Right atrium auricular region (tissue), 2 donors: ENCODE measurements at regions not wholly inside any gene's neighbourhood (a gene's known extent, or its start where the extent isn't known, plus 50 kb on each side); places are given as distances from the start of the nearest gene placed in this dataset.
"Not testable (repeated sequence)": the region's sequence is repeated elsewhere in the genome, so short reads cannot be mapped to it uniquely, and the experiment has no call there.

Experiments used
- DNase-seq: peaks from one replicate; pipeline ENCODE4 v3.0.0-alpha.2; 2019; ENCODE audit warnings: low spot score
- H3K27ac ChIP-seq, 2 donors: fragments of 200-600 bp; sonication (generic); 1 replicate in 1 of 2; 2 replicates in 1 of 2; pipeline ENCODE4 v1.5.1; 2016 to 2019
- H3K27me3 ChIP-seq, 2 donors: fragments of 200-600 bp; sonication (generic); one replicate each; pipeline versions ENCODE4 v1.5.1 to v1.6.0; 2017 to 2019
- H3K36me3 ChIP-seq: fragments of 200-600 bp; sonication (generic); one replicate; pipeline ENCODE4 v1.5.1; 2016
- H3K4me1 ChIP-seq, 2 donors: fragments of 200-600 bp; sonication (generic); one replicate each; pipeline versions ENCODE4 v1.5.1 to v1.6.0; 2017 to 2019
- H3K4me3 ChIP-seq, 2 donors: fragments of 200-600 bp; sonication (generic); 1 replicate in 1 of 2; 2 replicates in 1 of 2; pipeline ENCODE4 v1.5.1; 2017 to 2019; ENCODE audit warnings: mild to moderate bottlenecking in 1 of 2, moderate library complexity in 1 of 2
- H3K9me3 ChIP-seq, 2 donors: fragments of 200-600 bp; sonication (generic); one replicate each; pipeline ENCODE4 v1.5.1; 2019
- CTCF ChIP-seq, 2 donors: fragments of 200-600 bp; sonication (generic); IDR thresholded peaks; one replicate each; pipeline ENCODE4 v1.5.1; 2019; ENCODE audit warnings: antibody characterized with exemption in 2 of 2

- Histone ChIP-seq H3K4me1 (no peaks in the 10 kb centered on the region), H3K4me3 (no peak overlapping the region), H3K36me3 (no peaks in the 10 kb centered on the region), H3K27me3 (no peaks in the 10 kb centered on the region), H3K27ac (no peak overlapping the region), H3K9me3 (peaks cover 0 to 5% of the 10 kb centered on the region in 2 donors)
- DNase-seq: no peak
- no peak for TF ChIP-seq CTCF (IDR thresholded peaks at IDR 0.05)
Measured at GRCh38 chr7:114269714-114270113, 144.9 kb upstream of the FOXP2 start.

- not testable (repeated sequence) for H3K4me3 ChIP-seq, H3K9me3 ChIP-seq, H3K4me1 ChIP-seq, DNase-seq, H3K27me3 ChIP-seq, H3K27ac ChIP-seq, H3K36me3 ChIP-seq
Measured at GRCh38 chr7:114267550-114267949, 147.1 kb upstream of the FOXP2 start.

GRCh38 chr7:114264023-114264422, 150.6 kb upstream of the FOXP2 start:
- no peaks in the 10 kb centered on the region for H3K36me3 ChIP-seq
- no peak overlapping the region for H3K4me3 ChIP-seq
- TF ChIP-seq CTCF (IDR thresholded peaks at IDR 0.05): no peak
- no peak overlapping the region for H3K27ac ChIP-seq
- H3K27me3 ChIP-seq: no peaks in the 10 kb centered on the region
- DNase-seq: no peak
- peaks cover 0 to 5% of the 10 kb centered on the region in 2 donors for H3K9me3 ChIP-seq
- H3K4me1 ChIP-seq: no peaks in the 10 kb centered on the region

GRCh38 chr7:114263219-114263618, 151.4 kb upstream of the FOXP2 start:
- Histone ChIP-seq H3K9me3 (peaks cover 0 to 5% of the 10 kb centered on the region in 2 donors), H3K4me1 (no peaks in the 10 kb centered on the region), H3K27me3 (no peaks in the 10 kb centered on the region), H3K4me3 (no peak overlapping the region), H3K27ac (no peak overlapping the region), H3K36me3 (no peaks in the 10 kb centered on the region)
- DNase-seq: no peak
- no peak for TF ChIP-seq CTCF (IDR thresholded peaks at IDR 0.05)

- Histone ChIP-seq H3K9me3 (peaks cover 0 to 6% of the 10 kb centered on the region in 2 donors), H3K27ac (no peak overlapping the region), H3K4me1 (no peaks in the 10 kb centered on the region), H3K4me3 (no peak overlapping the region), H3K27me3 (no peaks in the 10 kb centered on the region), H3K36me3 (no peaks in the 10 kb centered on the region)
- TF ChIP-seq CTCF (IDR thresholded peaks at IDR 0.05): no peak
- DNase-seq: no peak
Measured at GRCh38 chr7:114255404-114255841, 159.2 kb upstream of the FOXP2 start.

GRCh38 chr7:114243646-114244045, 171.0 kb upstream of the FOXP2 start:
- no peaks in the 10 kb centered on the region for H3K4me1 ChIP-seq
- H3K4me3 ChIP-seq: no peak overlapping the region
- no peaks in the 10 kb centered on the region for H3K27me3 ChIP-seq
- TF ChIP-seq CTCF (IDR thresholded peaks at IDR 0.05): no peak
- H3K36me3 ChIP-seq: no peaks in the 10 kb centered on the region
- H3K9me3 ChIP-seq: no peaks in the 10 kb centered on the region
- no peak for DNase-seq
- H3K27ac ChIP-seq: no peak overlapping the region
